ENCODE measurements at regions not wholly inside any gene's neighbourhood (a gene's known extent, or its start where the extent isn't known, plus 50 kb on each side); places are given as distances from the start of the nearest gene placed in this dataset.

GRCh38 chr12:74794522-74794921, 256.9 kb downstream of the ATXN7L3B start:
- TF ChIP-seq CTCF (IDR thresholded peaks at IDR 0.05) (no peak), POLR2A (IDR thresholded peaks at IDR 0.05) (no peak)
